WI38 (cell line): ENCODE measurements at regions not wholly inside any gene's neighbourhood (a gene's known extent, or its start where the extent isn't known, plus 50 kb on each side); places are given as distances from the start of the nearest gene placed in this dataset.

ENCODE experiments used
- H3K4me3 ChIP-seq: 2 replicates; pipeline ENCODE4 v1.5.1; 2011; ENCODE audit warnings: low read depth, mild to moderate bottlenecking, control low read depth, low read length
- TF ChIP-seq, protein P1 (sequence below): IDR thresholded peaks from 2 replicates; pipeline ENCODE4 v1.5.1; 2012; ENCODE audit warnings: low read depth, mild to moderate bottlenecking, control low read depth, low read length

DNA sequence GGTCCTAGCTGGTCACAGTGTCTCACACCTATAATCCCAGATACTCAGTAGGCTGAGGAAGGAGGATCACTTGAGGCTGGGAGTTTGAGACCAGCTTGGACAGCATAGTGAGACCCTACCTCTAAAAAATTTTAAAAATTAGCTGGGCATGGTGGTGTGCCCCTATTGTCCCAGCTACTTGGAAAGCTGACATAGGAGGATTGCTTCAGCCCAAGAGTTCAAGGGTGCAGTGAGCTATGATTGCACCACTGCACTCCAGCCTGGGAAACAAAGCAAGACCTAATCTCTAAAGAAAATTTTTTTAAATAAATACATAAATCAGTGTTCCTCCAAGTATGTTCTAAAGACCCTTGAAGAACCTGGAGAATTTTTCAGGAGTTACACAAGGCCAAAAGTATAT lies 50.6 kb upstream of the GNAO1 start:
- TF ChIP-seq, protein P1, sequence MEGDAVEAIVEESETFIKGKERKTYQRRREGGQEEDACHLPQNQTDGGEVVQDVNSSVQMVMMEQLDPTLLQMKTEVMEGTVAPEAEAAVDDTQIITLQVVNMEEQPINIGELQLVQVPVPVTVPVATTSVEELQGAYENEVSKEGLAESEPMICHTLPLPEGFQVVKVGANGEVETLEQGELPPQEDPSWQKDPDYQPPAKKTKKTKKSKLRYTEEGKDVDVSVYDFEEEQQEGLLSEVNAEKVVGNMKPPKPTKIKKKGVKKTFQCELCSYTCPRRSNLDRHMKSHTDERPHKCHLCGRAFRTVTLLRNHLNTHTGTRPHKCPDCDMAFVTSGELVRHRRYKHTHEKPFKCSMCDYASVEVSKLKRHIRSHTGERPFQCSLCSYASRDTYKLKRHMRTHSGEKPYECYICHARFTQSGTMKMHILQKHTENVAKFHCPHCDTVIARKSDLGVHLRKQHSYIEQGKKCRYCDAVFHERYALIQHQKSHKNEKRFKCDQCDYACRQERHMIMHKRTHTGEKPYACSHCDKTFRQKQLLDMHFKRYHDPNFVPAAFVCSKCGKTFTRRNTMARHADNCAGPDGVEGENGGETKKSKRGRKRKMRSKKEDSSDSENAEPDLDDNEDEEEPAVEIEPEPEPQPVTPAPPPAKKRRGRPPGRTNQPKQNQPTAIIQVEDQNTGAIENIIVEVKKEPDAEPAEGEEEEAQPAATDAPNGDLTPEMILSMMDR: no peak
- H3K4me3 ChIP-seq: no peak overlapping the region

- TF ChIP-seq, protein P1: no peak
- H3K4me3 ChIP-seq: no peak overlapping the region
These were observed 54.0 kb upstream of the GNAO1 start for GRCh38 chr16:56137269-56137668.

GRCh38 chr16:56136256-56136655 lies 55.0 kb upstream of the GNAO1 start:
- H3K4me3 ChIP-seq: no peak overlapping the region
- TF ChIP-seq, protein P1: no peak

DNA sequence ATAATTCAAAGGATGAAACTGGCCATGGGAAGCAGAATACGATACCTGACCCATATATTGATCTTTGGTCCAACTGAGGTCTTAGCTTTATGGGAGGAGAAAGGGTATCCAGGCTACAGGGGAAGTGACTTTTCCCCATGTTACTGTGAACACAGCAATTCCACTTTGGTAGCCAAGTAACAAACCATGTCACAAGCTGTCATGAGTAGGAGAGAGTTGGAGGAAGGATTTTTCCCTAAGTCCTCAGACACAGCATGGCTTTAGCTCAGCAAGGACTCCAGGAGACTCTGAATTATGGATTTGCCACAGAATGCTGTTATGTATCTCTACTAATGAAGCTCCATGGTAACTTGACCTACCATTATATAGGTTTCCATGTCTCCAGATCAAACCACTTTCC lies 56.5 kb upstream of the GNAO1 start:
- TF ChIP-seq, protein P1: no peak
- H3K4me3 ChIP-seq: no peak overlapping the region

DNA sequence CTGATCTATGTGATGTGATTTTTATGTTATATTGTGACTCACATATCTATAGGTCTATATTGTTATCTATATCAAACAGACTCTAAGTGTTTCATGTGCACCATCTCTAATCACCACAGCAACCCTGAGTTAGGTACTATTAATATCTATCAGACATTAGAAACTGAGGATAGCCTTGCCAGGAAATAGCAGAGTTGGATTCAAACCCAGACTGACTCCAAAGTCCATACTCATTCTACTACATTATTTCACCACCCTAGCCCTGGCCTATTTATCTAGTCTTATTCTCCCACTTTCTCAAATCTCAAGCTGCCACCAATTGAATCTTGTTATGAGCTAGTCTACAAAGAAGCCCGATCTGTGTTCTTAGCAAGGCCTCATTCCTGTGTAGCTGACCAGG lies 65.4 kb upstream of the GNAO1 start:
- TF ChIP-seq, protein P1: no peak
- H3K4me3 ChIP-seq: no peak overlapping the region

GRCh38 chr16:56122251-56122650 lies 69.0 kb upstream of the GNAO1 start:
- TF ChIP-seq, protein P1: no peak

GRCh38 chr16:56121156-56121500 lies 70.2 kb upstream of the GNAO1 start:
- no peak overlapping the region for H3K4me3 ChIP-seq
- TF ChIP-seq, protein P1: no peak

More at GRCh38 chr16:56122251-56122650, 69.0 kb upstream of the GNAO1 start:
- H3K4me3 ChIP-seq: no peak overlapping the region
